ENCODE measurements at regions not wholly inside any gene's neighbourhood (a gene's known extent, or its start where the extent isn't known, plus 50 kb on each side); places are given as distances from the start of the nearest gene placed in this dataset.
"Not testable (repeated sequence)": the region's sequence is repeated elsewhere in the genome, so short reads cannot be mapped to it uniquely, and the experiment has no call there.

DNA sequence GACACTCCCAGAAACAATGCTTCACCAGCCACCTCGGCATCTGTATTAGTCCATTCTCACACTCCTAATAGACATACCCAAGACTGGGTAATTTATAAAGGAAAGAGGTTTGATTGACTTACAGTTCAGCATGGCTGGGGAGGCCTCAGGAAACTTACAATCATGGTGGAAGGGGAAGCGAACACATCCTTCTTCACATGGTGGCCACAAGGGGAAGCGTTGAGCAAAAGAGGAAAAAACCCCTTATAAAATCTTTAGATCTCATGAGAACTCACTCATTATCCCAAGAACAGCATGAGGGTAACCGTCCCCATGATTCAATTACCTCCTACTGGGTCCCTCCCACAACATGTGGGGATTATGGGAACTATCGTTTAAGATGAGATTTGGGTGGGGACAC lies 140.9 kb downstream of the LIG4 start:
- DNase-seq, result not testable (repeated sequence)

DNA sequence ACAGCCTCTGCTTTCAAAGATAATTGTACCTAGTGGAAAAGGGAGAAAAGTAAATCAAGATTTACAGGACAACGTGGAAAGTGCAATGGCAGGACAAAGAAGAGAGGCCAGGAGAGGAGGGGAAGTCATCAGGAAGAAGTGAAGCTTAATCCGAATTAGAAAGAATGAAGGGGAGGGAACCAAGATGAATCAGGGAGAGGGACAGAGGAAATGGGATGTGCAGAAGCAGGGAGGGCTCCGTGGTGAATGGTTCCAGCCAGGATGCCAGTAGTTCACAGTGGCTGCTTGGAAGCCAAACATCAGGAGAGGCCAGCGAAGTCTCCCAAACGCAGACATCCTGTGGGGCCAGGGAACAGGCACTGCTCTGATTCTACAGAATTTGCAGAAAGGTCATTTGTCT lies 144.4 kb downstream of the LIG4 start:
- DNase-seq, result no peak

DNA sequence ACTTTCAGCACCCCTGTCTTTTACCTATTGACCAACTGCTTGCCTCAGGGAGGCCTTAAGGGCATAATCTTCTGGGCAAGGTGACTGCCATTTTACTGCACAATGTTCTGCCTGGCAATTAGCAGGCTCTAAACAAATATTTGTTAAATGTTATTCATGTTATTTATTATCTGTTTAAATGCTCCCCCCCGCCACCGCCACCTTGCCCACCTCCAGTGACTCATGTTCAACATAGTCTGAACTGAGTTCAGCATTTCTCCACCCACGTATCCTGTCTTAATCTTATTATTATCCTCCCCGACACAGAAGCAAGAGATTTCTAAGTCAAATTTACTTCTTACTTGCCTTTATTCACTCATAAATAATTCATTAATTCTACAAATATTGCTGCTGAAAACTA lies 144.8 kb downstream of the LIG4 start:
- no peak for DNase-seq

DNA sequence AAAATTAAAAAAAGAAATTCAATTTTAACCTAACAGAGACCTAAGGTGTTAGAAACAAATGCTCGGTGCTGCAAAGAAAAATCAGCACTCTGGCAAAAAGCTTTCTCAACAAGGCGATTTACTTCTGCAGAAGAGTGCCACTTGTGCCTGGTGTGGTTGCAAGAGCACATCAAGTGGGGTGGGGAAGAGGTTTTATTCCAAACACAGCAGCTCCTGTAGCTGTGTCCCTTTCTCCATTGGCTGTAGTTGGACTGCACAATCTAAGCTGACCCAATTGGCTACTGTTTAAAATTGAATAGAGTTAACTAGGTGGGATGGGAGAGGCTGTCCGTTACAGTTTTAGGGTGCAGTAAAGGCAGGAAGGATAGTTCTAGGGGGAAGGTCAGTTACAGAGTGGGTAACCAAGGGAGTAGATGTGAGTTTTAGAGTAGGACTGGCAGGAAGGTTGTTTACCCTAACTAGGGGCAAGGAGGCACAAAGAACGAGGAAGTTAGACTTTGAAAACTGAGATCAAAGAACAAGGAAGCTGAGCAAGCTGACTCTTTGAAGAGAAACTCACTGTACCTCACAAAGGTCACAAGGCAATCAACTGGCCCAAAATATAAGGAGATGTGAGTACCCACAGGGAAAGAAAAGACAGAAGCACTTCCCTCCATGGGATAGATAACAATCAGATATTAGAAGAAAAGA lies 145.7 kb downstream of the LIG4 start:
- DNase-seq, result no peak

DNA sequence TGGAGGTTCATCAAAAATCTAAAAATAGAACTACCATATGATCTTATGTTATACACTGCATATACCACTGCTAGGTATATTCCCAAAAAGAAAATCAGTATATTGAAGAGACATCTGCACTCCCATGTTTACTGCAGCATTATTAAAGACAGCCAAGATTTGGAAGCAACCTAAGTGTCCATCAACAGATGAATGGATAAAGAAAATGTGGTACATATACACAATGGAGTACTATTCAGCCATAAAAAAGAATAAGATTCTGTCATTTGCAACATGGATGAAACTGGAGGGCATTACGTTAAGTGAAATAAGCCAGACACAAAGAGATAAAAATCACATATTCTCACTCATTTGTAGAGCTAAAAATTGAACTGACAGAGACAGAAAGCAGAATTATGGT lies 151.0 kb downstream of the LIG4 start:
- DNase-seq, result not testable (repeated sequence)

DNA sequence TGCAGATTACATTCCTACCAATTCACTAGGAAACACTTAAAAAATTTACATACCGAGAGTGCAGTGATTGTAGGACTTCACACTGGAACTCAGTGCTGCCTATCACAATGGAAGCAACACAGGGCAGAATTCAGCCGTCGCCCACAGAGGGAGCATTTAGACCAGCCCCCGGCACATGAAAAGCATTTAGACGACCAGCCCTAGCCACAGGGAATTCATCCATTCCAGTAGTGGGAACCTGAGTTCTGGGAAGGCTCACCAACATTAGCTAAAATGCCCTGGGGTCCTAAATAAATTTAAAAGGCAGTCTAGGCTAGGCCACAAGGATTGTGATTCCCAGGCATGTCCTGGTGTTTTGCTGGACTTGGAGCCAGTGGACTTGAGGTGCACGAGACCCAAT lies 155.2 kb downstream of the LIG4 start:
- DNase-seq, result no peak

DNA sequence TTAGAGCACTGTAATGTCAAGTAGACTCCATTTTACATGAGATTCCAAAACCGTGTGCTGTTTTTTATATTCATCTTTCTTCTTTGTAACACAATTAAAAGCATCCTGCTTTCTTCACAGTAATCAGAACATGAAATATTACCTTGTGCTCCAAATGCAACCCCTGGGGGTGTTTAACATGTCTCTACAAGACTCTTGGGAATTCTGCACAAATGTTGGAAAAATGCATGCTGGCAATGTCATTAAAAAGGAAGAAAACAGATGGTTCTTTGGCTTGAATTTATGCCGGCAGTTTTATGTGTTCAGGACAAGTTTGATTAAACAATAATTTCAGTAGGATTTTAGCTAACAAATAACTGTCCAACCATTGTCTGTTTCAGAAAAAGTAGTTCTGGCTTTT lies 159.1 kb downstream of the LIG4 start:
- DNase-seq, result no peak

DNA sequence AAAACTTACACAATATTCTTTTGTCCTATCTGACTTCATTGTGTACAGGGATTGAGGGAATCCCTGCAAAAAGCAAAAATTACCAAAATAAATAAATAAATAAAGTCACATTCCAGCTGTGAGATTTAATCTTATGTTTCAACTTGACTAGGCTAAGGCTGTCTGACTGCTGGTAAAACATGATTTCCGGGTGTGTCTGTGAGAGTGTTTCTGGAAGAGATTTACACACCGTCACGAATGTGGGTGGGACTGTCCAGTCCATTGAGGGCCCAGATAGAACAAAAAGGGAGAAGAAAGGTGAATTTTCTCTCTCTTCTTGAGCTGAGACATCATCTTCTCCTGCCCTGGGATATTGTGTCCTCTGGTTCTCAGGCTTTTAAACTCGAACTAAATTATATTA lies 166.1 kb downstream of the LIG4 start:
- DNase-seq, result no peak

DNA sequence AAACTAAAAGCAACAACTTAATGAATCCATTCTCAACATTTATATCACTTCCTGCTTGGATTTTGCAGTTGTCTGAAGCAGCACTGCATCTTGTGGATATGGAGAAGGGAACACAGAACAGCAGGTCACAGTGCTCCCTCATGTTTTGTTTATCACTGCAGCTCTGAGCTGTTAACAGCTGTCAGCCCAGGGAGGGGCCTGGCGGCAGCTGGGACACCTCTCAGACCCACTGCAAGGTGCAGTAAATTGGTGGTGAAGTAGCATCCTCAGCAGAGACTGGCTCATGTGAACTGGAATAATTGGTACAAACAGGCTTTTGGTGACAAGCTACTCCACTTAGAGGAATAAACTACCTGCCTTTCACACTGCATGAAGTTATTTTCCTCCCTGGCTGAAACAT lies 170.4 kb downstream of the LIG4 start:
- no peak for DNase-seq

DNA sequence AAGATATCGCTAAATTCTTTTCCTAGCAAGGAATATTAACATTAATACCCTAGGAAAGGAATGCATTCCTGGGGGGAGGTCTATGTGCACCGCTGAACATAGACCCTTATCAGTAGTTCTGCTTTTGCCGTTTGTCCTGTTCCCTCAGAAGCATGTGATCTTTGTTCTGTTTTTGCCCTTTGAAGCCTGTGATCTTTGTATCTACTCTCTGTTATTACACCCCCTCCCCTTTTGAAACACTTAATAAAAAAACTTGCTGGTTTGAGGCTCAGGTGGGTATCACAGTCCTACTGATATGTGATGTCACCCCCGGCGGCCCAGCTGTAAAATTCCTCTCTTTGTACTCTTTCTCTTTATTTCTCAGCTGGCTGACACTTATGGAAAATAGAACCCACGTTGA lies 172.5 kb downstream of the LIG4 start:
- DNase-seq, result not testable (repeated sequence)

DNA sequence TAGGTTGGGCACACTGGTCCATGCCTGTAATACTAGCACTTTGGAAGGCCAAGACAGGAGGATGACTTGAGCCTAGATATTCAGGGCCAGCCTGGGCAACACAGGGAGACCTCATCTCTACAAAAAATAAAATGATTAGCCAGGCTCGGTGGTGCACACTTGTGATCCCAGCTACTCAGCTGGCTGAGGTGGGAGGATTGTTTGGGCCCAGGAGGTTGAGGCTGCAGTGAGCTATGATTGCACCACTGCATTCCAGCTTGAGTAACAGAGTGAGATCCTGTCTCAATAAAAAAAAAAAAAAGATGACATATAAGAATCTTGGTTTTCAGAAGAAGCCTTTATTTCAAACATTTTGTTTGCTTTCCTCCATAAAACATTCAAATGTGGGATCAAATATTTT lies 178.0 kb downstream of the LIG4 start:
- DNase-seq, result no peak

DNA sequence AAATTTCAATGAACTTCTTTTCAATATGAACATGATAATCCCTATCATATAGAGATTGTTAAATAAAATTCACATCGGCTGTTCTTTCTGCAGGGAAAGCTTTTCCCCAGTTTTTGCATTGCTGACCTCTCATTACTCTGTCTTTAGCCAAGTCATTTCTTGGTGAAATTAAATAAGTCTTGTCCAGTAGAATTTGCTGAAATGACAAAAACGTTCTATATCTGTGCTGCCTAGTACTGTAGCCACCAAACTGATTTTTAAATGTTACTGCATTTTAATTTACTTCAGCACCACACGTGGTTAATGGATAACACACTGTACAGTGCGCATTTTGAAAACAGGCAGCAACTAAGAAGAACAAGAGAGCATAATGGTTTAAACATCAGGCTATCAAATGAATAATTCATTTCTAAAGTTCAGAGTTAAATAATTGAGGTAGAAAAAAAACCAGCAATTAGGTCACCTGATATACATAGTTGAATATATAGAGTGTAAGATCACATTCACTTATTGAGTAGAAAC lies 178.9 kb downstream of the LIG4 start:
- DNase-seq, result no peak

DNA sequence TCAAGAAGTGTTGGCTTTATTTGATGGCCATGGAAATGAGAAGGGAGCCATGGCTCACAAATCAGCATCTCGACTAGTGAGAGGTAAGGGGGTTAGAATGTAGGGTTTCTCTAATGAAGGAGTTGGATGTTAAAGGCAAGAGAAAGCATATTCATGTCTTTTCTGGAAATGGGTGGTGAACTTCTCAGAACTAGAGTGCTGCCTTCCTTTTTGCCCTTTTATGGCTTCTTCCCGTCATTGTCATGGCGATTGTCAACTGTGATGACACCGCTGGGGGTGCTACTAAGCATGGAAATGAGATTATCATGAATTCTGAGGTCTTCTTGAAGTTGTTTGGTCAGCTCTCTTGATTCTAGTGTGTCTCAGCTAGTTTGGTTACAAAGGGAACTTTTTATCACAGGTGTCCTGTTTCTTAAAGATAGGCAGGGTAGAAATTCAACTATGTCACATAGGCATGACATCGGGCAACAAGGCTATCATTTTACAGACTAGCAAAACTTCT lies 180.4 kb downstream of the LIG4 start:
- DNase-seq, result no peak

DNA sequence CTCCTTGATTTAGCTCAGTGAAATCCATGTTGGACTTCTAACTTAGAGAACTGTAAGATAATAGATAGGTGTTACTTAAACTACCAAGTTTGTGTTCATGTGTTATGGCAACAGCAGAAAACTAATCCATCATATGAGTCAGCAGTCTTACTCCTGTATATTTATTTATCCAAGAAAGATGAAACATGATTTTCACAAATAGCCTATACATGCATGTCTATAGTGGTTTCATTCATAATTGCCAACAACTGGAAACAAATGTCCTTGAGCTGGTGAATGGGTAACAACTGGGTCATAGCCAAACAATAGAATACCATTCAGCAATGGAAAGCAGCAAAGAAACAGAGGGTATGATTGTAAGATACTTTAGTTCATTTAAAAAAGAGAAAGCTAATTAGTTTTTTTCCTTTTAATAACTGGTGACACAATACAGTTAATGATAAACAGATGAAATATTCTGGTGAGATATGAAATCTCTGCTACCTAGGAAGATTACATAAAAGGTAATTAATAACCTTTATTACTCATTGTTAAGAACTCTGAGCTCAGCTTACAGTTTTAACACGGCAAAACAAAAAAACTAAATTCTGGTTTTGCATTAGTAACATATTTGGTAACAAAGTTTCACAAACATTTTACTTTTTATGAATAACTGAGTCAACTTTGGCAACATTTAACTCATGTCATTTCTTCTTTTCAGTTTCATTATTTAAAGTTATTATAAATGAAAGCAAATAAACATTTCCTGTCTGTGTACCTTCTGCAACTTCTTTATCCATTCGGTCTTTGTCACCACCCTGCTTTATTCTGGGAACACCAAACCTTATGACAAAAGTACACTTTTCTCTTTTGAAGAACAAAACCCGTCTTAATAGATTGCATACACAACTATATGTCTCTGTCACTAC lies 181.3 kb downstream of the LIG4 start:
- no peak for DNase-seq

DNA sequence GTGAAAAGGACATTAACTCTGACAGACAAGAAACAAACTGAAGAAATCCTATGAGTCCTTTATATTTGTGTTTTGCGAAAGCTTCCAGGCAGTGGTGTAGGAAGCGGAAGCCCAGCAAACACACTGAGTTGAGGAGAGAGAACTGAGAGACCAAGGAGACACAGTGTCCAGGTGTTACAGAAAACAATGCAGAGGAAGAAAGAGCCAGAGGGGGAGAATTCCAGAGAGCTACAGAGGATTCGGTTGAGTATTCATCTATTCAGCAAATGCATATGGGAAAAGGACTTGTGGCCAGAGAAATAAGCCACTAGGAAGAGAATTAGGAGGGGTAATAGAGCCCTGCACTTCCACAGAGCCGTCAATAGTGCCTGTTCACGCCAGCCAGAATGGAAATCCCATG lies 183.5 kb downstream of the LIG4 start:
- DNase-seq, result no peak

DNA sequence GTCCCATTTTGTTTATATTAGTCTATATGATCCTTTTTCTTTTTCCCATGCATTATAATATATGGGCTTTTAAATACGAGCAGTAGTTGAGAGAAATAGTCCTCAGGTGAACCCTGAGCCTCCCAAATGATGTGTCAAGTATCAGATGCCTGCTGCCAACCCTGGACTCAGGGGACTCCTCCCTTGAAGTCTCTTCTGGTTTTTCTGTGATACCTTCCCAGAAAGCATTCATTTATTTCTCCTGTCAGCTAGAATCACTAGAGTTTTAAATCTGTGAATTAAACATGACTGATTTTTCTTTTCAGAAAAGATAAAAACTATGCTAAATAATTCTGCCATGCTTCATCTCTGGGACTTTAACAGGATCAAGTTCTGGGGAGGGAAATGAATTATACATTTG lies 184.6 kb downstream of the LIG4 start:
- no peak for DNase-seq

DNA sequence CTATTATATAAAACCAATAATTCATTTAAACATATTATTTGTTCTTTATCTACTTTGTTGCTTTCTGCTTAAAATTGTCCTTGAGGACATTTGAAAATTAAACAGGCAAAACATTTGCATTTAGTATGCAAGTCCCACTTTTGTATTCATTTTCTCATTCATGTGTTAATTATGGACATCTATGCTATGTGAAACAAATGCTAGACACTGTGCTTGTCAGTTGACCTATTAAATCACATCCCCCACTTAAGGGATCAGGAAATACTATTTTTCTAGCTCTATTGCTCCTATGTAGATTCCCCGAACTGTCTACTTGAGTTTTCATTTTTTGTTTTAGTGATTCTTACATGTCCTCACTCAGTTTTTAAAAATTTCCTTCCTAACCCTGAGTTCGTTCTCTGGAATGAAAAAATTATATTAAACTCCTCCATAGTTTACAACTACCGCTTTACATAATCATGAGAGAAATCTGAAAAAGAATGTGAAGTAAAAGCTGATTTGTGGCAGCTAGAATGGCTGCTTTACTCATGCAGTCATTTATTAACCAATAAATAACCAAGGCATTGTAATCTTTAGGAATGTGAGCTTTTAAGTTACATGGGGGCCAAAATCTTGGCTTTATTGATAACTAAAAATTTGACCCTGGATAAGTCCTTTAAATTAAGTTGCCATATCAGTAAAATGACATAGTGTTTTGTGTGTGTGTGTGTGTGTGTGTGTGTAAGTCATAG lies 188.5 kb downstream of the LIG4 start:
- DNase-seq, result no peak

DNA sequence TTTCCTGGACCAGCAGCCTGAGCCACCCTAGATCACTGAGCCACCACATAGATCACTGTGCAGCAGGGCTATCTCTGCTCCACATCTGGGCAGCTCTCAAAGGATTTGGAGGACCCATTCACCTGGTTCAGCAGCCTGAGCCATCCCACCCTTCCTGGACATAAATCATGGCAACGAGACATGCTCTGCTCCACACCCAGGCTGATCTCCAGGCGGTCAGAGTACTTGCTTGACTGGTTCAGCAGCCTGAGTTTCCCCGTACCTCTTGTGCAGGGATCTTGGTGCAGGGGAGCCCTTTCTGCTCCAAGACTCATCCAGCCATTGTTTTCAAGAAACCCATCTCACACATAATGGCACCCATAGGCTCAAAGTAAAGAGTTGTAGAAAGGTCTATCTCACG lies 195.3 kb downstream of the LIG4 start:
- no peak for DNase-seq

DNA sequence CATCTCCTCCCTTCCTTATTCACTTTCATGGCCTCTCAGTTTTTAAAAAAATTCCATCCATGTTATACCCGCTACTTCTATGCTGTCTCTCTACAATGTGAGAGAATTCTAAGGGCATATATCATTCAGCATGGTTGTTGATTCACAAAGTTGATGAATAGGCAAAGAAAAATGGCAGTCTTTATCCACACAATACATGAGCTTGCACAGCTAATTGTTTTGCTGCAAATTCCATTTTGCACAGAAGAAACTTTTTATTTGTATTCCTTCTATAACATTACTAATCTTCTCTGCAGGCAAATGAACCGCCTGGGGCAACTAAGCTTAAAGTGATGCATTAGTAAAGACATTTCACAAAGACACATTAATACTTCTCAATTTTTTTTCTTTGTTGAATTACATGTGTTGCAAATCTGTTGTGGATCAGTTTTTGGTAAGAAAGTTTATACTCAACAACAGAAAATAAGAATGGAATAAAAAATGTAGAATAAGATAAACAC lies 196.9 kb downstream of the LIG4 start:
- DNase-seq, result no peak

DNA sequence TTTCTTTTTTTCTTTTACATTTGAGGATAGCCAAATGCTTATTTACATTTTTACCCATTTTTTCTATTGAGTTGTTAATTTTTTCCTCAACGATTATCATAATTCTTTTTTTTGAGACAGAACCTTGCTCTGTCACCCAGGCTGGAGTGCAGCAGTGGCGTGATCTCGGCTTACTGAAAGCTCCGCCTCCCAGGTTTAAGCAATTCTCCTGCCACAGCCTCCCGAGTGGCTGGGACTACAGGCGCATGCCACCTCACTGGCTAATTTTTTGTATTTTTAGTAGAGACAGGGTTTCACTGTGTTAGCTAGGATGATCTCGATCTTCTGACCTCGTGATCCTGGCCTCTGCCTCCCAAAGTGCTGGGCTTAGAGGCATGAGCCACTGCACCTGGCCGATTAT lies 208.7 kb downstream of the LIG4 start:
- no peak for DNase-seq

DNA sequence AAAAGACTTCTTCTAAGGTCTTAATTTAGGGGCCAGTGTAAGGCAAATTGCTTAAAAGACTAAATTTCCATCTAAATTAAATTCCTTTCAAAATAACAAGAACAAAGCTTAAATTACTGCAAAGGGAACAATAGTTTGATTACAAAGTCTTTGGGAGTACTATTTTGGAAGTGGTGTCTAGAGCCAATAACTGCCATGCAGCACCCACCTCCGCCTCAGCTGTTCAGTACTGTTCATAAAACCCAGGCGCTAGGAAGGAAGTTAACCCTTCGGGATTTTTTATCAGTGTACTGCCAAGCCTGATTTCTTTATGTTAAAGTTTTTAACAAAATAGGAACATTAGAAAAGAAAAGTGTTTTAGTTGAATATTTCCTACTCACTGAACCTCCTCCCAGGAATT lies 210.1 kb downstream of the LIG4 start:
- DNase-seq, result no peak

DNA sequence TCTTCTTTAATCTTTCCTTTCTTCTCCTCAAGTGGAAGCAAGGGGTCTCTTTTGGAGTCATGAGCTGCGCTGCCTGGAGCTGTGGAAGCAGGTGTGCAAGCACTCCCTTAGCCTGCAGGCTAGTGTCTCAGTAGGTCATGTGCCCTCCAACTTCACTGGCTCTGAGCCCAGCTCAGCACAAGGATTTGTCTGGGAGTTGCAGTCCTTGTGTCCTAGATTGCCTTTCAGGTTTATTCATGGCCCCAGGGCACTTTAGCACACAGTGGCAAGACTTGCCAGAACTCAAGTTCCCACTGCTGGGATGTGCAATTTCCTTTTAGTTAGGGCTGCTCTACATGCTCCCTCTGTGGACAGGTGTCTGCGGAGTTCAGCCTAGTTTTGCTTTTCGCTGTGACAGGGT lies 211.7 kb downstream of the LIG4 start:
- DNase-seq, result no peak

DNA sequence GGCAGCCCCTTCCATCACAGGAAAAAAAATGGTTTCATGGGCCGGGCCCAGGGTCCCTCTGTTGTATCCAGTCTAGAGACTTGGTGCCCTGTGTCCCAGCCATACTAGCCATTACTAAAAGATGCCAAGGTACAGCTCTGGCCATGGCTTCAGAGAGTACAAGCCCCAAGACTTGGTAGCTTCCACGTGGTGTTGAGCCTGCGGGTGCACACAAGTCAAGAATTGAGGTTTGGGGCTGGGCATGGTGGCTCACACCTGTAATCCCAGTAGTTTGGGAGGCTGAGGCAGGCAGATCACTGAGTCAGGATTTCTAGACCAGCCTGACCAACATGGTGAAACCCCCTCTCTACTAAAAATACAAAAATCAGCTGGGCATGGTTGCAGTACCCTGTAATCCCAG lies 214.3 kb downstream of the LIG4 start:
- DNase-seq, result no peak
